ENCODE measurements at regions not wholly inside any gene's neighbourhood (a gene's known extent, or its start where the extent isn't known, plus 50 kb on each side); places are given as distances from the start of the nearest gene placed in this dataset.

- TF ChIP-seq POLR2A (IDR thresholded peaks at IDR 0.05) (no peak), CTCF (IDR thresholded peaks at IDR 0.05) (no peak), EP300 (IDR thresholded peaks at IDR 0.05) (no peak)
Observed at GRCh38 chr1:104617474-104617873, 867.8 kb downstream of the AMY1C start.
